ENCODE measurements at regions not wholly inside any gene's neighbourhood (a gene's known extent, or its start where the extent isn't known, plus 50 kb on each side); places are given as distances from the start of the nearest gene placed in this dataset.
"Not testable (repeated sequence)": the region's sequence is repeated elsewhere in the genome, so short reads cannot be mapped to it uniquely, and the experiment has no call there.

DNA sequence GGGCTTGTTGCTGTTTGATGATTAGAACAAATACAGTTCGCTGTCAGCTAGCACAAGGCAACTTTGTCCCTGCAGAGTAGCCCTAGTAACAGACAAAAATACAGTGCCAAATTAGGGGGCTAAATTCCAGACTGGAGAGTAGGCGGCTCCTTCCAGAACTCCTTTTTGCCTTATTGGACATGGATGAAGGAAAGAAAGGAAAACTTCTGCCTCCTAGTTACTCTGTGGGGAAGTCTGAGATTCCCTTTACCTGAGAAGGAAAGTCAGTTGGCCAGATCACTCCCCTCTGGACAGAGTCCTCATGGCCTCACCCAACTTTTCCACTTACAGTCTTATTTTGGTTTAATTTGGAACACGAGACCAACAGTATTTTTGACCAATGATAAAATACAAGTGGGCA is 140.5 kb upstream of the ADAMTS3 start:
- intact Hi-C loops (cut with DNase I): no loop called here
- no peak for DNase-seq

DNA sequence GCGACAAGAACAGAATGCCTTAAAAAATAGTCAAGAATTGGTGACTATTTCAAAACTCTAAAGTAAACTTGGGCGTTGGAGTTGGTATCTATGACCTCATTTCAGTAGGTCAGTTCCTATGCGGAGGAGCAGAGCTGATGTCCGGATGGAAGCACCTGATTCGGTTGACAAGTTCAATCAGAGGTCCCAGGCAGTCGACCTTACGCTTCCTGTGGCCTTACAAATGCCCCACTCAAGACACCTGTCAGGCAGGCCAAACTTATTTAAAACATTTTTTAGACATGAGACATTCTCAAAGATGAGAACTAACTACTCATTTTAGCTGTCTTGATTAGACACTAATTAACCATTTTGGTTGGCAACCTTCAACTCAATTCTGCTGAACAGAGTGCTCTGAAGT is 137.7 kb upstream of the ADAMTS3 start:
- DNase-seq: no peak
- intact Hi-C loops (cut with DNase I): no loop called here

DNA sequence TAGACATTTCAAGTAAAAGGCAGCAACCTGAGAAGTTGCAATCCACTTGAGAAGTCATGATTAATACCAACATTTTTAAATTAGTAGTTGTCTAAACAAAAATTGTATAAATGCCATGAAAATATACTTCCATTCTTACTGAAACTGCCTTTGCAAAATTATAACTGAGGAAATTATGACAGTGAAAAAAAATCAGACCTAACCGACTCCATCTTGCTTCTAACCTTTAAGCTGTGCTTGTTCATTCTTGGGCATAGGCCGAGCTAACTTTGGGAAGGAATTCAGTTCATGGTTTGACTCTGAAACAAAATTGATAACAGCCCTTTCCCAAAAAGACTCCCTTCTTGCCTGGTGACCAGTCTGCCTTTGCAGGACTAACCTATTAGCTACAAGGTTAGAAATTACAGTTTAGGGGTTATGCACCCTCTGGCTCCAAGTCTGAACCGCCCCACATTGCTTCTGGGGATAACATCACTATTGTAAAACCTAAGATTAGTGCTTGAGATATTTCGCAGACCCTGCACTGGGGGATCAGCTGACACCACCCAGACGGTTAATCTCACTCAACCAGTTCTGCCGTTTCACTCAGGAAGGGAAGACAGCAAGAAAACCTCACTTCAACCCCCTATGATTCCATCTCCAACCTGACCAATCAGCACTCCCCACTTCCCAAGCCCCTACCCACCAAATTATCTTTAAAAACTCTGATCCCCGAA is 136.1 kb upstream of the ADAMTS3 start:
- DNase-seq; intact Hi-C loops (cut with DNase I): not testable (repeated sequence)

DNA sequence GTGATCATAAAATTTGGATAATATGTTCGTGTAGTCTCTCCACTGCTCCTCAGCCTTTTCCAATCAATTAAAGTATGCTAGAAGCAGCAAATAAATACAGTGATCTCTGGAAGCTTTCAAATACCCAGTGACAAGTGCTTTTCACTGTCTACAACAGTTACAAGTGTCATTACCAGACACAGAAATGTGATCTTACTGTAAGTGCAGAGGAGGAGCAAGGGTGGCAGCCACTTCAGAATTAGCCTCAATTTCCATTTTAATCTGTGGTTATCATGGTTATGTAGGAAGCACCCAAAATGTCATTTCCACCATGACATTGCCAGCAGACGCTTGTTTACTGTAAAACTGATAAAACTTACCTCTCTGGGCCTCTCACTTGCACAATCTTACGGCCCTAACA is 133.9 kb upstream of the ADAMTS3 start:
- intact Hi-C loops (cut with DNase I): no loop called here
- DNase-seq: peak in 3 of 42 donors; percentile 20 to 38 (median 23)

DNA sequence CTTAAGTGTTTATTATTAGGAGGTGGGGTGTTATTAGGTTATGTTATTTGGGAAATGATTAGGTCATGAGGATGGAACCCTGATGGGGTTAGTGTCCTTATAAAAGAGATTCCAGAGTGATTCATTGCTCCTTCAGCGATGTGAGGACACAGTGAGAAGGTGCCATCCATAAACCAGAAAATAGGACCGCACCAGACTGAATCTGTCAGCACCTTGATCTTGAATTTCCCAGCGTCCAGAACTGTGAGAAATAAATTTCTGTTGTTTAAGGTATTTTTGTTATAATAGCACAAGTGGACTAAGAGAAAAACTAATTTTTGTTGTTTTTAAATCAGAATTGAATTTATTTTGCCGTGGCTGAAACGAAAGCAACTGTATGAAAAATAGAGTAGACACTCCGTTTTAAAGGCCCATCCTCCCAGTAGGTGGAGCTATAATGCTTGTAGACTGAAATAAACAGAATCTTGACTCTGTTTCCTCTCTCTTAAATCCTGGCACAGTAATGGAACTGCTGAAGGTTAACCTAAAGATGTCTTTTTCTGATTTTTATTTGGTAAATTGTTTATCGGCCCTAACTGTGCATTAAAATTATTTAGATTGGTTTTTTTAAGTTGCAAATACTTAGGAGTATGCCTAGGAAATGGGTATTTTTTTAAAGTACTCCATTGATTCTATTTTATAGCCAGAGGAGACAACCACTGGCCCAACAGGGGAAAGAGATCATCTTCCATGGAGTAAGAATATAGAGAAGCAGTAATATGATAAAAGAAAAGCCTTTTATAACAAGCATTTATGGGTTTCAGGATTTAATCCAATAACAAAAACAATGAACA is 133.2 kb upstream of the ADAMTS3 start:
- intact Hi-C loops (cut with DNase I): no loop called here
- peak in 14 of 42 donors; percentile 8 to 68 (median 23) for DNase-seq

DNA sequence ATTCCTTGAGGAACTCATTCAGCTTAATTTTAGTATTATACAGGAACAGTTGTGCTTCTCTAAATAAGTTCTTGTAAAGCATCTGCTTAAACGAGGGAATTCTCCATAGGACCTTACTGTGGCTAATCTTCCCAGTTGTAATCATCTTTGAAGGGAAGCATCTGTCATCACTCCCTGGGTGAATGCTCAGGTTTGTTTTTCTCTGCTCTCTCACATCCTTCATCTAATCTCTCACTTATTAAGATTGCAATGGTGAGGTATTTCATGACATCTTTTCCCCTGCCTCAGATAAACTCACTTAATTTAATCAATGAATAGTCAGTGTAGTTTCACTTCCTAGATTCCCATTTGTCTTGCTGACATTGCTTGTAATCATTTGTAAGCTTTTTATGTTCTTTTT is 121.8 kb upstream of the ADAMTS3 start:
- intact Hi-C loops (cut with DNase I): no loop called here
- DNase-seq: no peak

DNA sequence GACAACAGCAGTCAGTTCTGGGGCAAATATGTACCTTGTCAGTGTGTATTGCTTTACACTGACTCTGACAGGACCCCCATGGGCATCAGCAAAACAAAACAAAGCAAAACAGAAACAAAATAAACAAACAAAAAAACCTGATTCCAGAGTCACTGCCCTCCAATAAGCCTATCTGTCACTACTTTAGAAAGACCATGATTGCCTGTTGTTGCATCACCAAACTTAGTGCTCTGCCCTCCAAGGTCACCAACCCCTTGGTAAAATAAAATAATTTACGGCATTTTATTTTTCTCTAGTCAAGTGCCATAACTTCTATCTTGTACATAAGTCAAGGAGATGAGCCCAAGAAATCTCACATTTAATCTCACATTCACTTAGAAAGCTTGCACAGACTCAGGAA is 120.9 kb upstream of the ADAMTS3 start:
- DNase-seq: no peak
- intact Hi-C loops (cut with DNase I): no loop called here

DNA sequence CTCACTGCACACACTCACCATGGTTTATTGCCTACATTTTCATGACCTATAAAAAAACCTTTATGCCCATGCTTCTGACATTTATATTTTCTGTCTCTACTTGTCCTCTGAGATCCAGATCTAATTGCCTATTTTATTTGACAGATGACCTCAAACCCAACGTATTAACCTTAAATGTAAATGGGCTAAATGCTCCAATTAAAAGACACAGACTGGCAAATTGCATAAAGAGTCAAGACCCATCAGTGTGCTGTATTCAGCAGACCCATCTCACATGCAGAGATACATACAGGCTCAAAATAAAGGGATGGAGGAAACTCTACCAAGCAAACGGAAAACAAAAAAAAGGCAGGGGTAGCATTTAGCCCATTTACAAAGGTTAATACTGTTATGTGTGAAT is 117.4 kb upstream of the ADAMTS3 start:
- intact Hi-C loops (cut with DNase I); DNase-seq: not testable (repeated sequence)

DNA sequence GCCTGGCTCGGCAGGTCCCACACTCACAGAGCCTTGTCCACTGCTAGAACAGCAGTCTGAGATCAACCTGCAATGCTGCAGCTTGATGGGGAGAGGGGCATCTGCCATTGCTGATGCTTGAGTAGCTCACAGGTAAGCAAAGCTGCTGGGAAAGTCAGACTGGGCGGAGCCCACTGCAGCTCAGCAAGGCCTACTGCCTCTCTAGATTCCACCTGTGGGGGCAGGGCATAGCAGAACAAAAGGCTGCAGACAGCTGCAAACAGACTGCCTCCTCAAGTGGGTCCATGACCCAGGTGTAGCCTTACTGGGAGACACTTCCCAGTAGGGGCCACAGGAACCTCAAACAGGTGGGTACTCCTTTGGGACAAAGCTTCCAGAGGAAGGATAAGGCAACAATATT is 110.6 kb upstream of the ADAMTS3 start:
- intact Hi-C loops (cut with DNase I): no loop called here
- no peak for DNase-seq

DNA sequence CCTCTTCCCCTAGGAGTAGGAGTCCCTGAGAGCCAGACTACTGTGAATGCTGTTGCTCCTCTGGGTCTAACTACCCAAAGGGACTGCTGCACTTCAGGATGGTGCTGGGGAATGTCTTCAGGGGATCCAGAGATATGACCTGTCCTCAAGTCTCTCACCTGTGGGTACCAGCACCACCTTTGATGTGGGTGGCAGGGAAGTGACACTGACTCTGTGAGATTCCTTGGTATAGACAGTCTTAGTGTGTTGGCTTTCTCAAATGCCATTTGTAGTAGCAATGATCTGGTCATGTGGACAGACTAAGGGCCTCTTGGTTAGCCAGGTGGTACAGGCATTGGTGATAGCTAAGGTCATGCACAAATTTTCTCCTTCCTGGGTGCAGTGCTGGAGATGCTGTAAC is 108.9 kb upstream of the ADAMTS3 start:
- intact Hi-C loops (cut with DNase I): no loop called here
- no peak for DNase-seq

DNA sequence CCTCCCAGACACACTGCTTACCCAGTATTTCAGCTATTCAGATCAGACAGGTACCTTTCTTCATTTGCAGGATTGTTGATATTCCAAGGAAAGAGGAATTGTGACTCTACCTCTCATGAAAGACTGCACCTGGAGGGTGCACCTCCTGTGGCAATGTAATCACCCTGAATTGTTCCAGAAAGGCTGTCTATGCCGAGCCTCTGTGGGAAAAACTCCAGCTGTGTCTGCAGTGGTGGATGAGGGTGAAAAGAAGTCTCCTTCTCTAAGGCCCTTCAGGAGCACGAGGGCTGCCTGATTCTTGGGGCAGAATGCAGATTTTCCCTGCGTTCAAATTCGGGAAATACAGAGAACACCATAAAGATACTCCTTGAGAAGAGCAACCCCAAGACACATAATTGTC is 108.2 kb upstream of the ADAMTS3 start:
- no peak for DNase-seq
- intact Hi-C loops (cut with DNase I): no loop called here

DNA sequence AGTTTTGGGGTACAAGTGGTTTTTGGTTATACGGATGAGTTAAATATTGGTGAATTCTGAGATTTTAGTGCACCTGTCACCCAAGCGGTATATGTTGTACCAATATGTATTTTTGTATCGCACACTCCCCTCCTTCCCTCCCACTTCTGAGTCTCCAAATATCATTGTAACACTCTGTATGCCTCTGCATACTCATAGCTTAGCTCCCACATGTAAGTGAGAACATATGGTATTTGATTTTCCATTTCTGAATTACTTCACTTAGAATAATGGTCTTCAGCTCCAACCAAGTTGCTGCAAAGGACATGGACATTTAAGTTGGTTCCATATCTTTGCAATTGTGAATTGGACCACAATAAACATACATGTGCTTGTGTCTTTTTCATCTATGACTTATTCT is 103.0 kb upstream of the ADAMTS3 start:
- intact Hi-C loops (cut with DNase I): no loop called here

DNA sequence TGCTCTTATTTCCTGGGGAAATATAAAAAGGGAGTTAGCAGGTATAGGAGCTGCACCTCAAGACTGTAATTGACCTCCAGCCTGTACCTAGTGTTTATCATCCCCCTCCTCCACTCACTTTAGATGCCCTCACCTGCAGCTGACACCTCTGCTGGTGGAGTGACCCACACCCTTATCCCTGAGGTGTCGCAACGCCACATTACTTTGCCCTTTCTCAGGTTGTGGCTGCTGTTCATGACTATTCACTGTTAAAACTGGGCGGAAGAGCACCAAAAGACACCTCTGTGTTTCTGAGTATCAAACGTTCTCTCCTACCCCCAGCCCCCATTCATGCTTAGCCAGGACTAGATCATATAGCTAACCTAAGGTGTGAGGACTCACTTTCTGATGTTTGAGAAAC is 101.5 kb upstream of the ADAMTS3 start:
- DNase-seq: no peak
- intact Hi-C loops (cut with DNase I): no loop called here

More for the DNA sequence above, 103.0 kb upstream of the ADAMTS3 start:
- DNase-seq: no peak

DNA sequence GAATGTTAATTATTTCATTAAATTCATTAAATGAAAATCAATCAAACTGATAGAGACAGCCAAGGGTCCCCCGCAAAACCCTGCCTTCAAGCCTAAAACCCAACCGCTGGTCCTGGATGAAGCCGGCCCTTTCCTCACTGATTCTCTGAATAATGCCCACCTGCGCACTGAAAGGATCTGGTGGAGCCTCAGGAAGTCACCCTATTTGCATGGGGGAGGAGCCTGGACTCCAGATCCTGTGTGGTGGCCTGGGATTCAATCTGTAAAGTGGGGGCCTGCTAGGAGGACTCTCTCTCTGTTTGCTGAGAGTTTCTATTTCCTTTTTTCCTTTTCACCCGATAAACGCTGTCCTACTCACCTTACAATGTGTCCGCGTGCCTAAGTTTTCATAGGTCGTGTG is 97.9 kb upstream of the ADAMTS3 start:
- no peak for DNase-seq
- intact Hi-C loops (cut with DNase I): no loop called here

DNA sequence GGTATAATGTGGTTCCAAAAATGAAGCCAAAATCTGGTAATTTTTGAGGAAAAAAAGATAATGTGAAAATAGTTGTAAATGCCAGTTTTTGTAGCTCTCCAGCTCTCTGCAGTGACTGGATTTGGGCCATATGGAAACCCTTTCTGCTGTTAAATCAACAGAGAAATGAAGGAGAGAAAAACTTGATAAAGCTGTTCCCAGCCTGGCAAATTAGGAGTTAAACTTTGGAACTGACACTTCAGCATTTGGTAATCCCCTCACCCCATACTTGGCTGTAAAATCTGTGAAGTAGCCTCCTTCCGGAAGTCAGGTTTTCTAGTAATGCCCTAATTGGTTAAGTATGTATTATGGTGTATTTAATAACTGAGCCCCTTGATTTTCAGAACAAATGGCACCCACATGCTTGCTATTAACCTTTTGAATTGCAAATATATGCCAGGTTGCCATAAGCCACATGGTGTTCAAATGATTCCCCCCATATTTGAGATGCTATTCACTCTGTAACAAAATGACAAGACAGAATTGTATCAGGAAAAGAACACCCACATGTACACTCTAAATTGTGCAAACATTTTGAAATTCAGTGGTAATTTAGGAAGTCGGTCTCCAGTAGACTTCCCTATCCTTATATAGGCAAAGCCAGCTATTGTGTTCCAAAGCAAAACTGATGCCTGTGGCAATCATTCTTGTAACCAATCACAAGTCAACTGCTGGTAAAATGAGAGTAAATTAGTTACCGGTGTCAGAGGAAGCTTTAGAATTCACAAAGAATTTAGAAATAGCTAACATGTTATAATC is 96.3 kb upstream of the ADAMTS3 start:
- intact Hi-C loops (cut with DNase I): no loop called here

DNA sequence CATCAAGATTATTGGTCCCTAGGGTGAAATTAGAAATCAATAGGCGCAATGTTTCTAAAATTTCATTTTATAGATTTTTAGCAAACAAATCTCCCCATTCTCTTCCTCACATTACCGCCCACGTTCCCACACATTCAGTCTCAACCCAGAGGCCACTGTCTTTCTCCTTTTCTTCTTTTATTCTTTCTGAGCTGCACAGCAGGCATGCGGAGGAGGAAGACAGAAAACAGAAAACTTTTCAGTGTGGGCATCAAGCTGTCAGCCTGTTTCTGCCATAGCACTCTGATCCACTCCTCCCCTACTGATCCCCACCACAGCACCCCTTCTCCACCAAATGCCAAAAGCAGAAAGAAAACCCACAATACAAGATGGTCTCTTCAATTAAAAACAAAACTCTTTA is 94.8 kb upstream of the ADAMTS3 start:
- intact Hi-C loops (cut with DNase I): no loop called here

More for the DNA sequence above, 96.3 kb upstream of the ADAMTS3 start:
- DNase-seq: no peak

DNA sequence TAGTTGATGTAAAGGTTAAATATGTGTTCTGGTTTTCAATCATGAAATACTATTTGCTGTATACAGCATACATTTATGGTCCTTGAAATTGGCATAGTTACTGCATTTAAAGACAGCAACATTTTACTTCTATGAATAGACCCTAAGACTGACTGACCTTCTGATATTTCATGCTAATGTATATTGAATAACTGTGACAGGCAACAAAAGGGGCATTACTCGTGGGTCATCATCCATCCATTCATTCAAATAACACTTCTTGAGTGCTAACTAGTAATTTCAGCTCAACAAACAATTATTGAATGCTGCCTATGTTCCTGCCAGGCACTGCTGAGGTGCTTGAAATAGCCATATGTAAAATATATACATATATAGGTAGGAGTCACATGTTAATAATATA is 92.8 kb upstream of the ADAMTS3 start:
- DNase-seq: no peak
- intact Hi-C loops (cut with DNase I): no loop called here

More for the DNA sequence above, 94.8 kb upstream of the ADAMTS3 start:
- DNase-seq: no peak

DNA sequence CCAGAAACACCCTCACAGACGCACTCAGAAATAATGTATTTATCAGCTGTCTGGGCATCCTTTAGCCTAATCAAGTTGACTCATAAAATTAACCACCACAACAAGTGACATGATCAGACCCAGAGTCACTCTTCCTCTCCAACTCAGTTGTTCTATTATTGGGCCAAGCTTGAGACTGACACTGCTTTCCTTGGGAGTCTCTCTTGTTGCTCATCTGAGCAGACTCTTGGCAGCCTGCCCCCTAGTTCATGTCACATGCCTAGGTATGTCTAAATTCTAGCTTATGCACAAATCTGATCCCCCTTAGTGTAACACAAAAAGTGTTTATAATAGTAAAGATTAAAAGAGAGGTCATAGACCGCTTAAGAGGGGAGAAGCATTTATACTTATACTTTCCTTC is 72.6 kb upstream of the ADAMTS3 start:
- intact Hi-C loops (cut with DNase I): no loop called here

DNA sequence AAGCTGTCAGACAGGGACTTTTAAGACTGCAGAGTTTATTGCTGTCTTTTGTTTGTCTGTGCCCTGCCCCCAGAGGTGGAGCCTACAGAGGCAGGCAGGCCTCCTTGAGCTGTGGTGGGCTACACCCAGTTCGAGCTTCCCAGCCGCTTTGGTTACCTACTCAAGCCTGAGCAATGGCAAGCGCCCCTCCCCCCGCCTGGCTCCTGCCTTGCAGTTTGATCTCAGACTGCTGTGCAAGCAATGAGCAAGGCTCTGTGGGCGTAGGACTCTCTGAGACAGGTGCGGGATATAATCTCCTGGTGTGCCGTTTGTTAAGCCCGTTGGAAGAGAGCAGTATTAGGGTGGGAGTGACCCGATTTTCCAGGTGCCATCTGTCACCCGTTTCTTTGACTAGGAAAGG is 67.8 kb upstream of the ADAMTS3 start:
- DNase-seq; intact Hi-C loops (cut with DNase I): not testable (repeated sequence)

More for the DNA sequence above, 72.6 kb upstream of the ADAMTS3 start:
- no peak for DNase-seq

DNA sequence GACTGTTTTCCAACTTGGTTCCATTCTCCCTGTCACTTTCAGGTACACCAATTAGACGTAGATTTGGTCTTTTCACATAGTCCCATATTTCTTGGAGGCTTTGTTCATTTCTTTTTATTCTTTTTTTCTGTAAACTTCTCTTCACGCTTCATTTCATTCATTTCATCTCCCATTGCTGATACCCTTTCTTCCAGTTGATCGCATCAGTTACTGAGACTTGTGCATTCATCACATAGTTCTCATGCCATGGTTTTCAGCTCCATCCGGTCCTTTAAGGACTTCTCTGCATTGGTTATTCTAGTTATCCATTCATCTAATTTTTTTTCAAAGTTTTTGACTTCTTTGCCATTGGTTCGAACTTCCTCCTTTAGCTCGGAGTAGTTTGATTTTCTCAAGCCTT is 66.9 kb upstream of the ADAMTS3 start:
- intact Hi-C loops (cut with DNase I); DNase-seq: not testable (repeated sequence)
